Fibroblast of skin of right biceps (primary cell): ENCODE measurements at regions not wholly inside any gene's neighbourhood (a gene's known extent, or its start where the extent isn't known, plus 50 kb on each side); places are given as distances from the start of the nearest gene placed in this dataset.

ENCODE experiments used
- DNase-seq: peaks from one replicate; pipeline ENCODE4 v3.0.0-alpha.2; 2013

- no peak for DNase-seq
These were observed 140.2 kb upstream of the PPP2R2D start for GRCh38 chr10:131760416-131761166.

GRCh38 chr10:131762789-131763696, 137.8 kb upstream of the PPP2R2D start:
- DNase-seq = no peak

DNA sequence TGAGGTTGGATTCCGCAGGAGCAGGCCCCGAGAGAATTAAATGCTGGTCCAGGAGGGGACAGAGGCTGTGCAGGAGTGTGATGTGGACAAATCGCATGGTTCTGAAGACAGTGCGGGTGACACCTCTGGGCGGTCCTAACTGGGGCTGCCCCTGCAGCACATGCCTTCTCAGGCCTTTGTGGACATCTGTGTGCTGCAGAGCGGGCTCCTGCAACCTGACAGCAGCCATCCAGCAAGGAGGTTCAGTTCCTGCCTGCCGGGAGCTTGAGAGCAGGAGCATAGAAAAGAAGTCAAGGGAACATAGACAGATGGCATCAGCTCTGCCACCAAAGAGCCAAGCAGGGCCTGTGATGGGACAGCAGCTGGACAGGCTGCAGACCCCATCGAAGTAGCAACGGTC, 135.9 kb upstream of the PPP2R2D start:
- no peak for DNase-seq

DNA sequence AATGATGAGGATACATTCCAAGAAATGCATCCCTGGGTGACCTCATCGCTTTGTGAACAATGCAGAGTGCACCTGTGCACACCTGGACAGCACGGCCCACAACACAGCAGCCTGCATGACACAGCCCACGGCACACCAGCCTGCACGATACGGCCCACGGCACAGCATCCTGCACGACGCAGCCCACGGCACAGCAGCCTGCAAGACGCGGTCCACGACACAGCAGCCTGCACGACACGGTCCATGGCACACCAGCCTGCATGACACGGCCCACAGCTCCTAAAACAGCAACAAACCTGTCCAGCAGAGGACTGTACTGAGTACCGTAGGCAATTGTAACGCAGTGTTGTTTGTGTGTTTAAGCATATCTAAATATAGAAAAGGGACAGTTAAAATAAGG, 134.7 kb upstream of the PPP2R2D start:
- DNase-seq = no peak

DNA sequence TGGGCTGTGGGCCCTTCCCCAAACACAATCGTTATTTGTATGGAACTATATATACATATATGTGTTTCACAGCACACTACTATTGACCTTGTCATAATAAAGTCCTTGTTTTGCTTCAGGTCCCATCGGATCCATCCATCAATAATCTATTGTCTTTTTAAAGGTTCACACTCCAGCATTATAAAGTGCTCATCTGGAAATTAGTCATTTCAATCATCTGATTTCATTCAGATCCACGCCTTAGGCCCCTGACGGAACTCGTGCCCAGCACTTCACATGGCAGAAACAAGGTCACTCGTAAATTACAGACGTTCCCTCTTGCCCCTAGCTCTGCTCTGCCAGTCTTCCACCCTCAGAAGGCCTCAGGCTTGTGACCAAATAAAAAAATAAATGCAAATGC, 133.1 kb upstream of the PPP2R2D start:
- DNase-seq = no peak

GRCh38 chr10:131769571-131770410, 131.0 kb upstream of the PPP2R2D start:
- no peak for DNase-seq

GRCh38 chr10:131770946-131771633, 129.7 kb upstream of the PPP2R2D start:
- no peak for DNase-seq

DNA sequence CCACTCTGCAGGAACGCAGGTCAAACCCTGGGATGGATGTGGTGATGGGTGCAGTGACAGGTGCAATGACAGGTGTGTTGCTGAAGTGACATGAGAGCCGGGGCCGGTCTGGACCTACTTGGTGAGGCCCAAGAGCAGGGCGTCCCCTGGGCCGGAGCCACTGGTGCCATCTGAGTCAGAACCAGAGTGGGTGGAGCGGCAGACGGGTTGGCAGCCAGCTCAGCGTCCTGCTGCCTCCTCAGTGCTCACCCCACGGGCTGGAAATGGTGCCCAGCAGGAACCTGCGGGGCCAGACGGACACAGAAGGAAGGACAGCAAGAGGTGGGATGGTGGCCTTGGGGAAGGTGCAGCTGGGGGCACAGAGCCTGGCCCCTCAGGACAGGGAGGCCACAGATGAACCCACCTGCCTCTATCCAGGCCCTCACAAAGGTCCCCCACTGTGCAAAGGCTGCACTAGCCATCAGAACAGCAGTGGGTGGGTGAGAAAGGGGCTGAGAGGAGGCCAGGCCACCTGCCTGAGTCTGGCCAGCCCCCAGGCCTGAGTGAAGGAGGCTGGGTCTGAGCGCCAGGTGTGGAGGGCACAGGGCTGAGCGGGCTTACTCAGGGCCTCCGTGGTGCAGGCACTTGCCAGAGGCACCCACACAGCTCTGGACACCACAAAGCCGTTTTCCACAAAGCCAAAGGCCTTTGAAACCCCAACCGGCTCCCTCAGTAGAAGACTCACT, 129.0 kb upstream of the PPP2R2D start:
- DNase-seq = no peak

GRCh38 chr10:131772441-131772840, 128.4 kb upstream of the PPP2R2D start:
- DNase-seq = no peak

DNA sequence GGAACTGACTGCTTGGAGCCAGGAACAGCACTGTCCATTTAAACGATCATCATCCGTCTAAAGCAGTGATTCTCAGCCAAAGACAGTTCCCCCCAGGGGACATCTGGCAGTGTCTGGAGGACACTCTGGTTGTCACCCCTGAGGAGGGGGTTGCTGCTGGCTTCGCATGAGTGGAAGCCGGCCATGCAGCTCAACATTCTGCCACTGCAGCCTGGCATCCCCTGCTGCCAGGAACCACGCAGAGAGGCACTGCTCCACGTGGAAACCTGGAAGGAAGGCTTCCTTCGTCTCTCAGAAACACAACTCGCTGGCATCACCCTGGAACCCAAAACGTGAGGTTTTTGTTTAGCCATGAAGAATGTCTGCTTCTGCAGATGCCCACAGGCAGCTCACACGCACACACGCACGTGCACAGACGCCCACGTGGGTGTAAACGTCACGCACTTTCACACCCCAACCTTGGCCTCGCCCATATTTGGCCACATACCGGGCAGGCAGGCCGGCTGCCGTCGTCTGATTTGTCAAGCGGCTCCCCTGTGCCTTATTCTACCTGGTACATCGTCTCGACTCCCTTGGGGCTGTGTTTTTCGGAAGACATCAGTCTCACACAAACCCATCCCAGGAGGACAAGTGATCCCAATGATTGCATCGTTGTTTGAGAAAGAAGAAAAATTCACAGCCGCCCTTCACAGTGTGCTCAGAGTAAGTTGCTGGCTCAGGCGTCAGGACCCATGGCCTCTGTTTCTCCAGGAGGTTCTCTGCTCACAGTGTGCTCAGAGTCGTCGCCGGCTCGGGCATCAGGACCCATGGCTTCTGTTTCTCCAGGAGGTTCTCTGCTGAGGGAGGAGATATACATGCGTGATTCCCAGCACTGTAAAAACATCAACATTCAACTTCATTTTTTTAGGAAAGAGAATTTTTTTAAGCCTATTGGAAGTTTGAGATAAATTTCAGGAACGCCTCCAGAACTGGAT, 127.2 kb upstream of the PPP2R2D start:
- no peak for DNase-seq

GRCh38 chr10:131774681-131775085, 126.1 kb upstream of the PPP2R2D start:
- no peak for DNase-seq

DNA sequence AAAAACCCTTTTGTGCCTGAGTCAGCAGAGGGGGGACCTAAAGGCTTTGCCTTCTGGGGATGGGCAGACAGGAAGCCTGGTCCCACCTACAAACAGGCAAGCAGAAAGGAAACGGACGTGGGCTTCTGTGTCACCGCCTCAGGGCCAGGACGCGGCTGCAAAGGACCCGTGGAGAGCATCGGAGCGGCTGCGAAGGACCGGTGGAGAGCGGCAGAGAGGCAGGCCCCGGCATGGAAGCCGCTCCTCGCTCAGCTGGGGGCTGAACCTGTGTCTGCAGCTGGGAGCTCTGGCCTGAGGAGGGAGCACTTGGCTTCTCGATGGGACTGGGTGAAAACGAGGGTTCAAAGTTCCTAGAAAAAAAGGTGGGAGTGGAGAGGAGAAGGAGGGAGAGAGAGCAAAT, 125.4 kb upstream of the PPP2R2D start:
- no peak for DNase-seq

- no peak for DNase-seq
These were observed 125.0 kb upstream of the PPP2R2D start for GRCh38 chr10:131775833-131776232.

GRCh38 chr10:131776496-131776895, 124.3 kb upstream of the PPP2R2D start:
- DNase-seq = no peak

- no peak for DNase-seq
These were observed 123.6 kb upstream of the PPP2R2D start for GRCh38 chr10:131777162-131777561.

GRCh38 chr10:131777921-131778320, 122.9 kb upstream of the PPP2R2D start:
- no peak for DNase-seq

DNA sequence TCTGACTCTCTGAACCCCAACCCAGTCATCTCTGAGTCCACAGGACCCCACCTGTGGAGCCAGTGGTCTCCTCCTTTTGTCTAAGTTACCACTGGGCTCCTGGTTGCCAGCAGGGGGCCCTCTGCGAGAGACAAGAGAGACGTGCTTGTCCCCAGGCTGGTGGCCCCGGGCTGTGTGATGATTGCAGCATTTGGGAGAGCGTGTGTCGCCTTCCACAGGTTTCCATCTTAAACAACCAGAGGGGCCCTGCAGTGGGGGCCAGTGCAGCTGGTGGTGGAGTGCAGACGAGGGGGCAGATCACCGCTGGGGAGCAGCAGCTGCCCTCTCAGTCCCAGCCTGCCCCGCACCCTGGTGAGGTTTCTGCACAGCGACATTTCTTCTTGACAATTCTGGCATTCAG, 122.4 kb upstream of the PPP2R2D start:
- no peak for DNase-seq

- DNase-seq = no peak
These were observed 122.0 kb upstream of the PPP2R2D start for GRCh38 chr10:131778842-131779241.

GRCh38 chr10:131779661-131780394, 121.0 kb upstream of the PPP2R2D start:
- DNase-seq = no peak

GRCh38 chr10:131781076-131781475, 119.7 kb upstream of the PPP2R2D start:
- DNase-seq = no peak
